CD4-positive, alpha-beta memory T cell (primary cell): ENCODE measurements at regions not wholly inside any gene's neighbourhood (a gene's known extent, or its start where the extent isn't known, plus 50 kb on each side); places are given as distances from the start of the nearest gene placed in this dataset.
A peak's percentile ranks its signal among the peaks of the same experiment; 100 is the strongest.

Experiments used
- CTCF ChIA-PET: fragments of 350-600 bp; sonication (Branson Sonifier 250); formaldehyde crosslinking; loops from one replicate; lab custom pipeline; 2021; ENCODE audit warnings: inconsistent platforms; ENCODE audit not compliant: partially characterized antibody; lab: Charles Lee
- POLR2A ChIA-PET: fragments of 350-600 bp; sonication (Branson Sonifier 250); formaldehyde crosslinking; loops from one replicate; lab custom pipeline; 2021; ENCODE audit not compliant: partially characterized antibody; lab: Charles Lee
- DNase-seq, 5 donors: peaks; one replicate each; pipeline versions ENCODE4 v3.0.0 to v3.0.0-alpha.2; 2020 to 2022; ENCODE audit warnings: mixed read lengths in 1 of 5
- H3K27ac ChIP-seq: one replicate; pipeline ENCODE4 v1.7.0; 2013; ENCODE audit warnings: low read depth, low read length
- H3K27me3 ChIP-seq: 2 replicates; pipeline ENCODE4 v1.7.0; 2013; ENCODE audit warnings: mild to moderate bottlenecking, low read length, moderate library complexity; ENCODE audit not compliant: insufficient read depth
- H3K36me3 ChIP-seq: 2 replicates; pipeline ENCODE4 v1.7.0; 2013; ENCODE audit warnings: mild to moderate bottlenecking, low read length, moderate library complexity; ENCODE audit not compliant: insufficient read depth
- H3K4me1 ChIP-seq: 2 replicates; pipeline ENCODE4 v1.7.0; 2013; ENCODE audit warnings: mild to moderate bottlenecking, low read length, moderate library complexity; ENCODE audit not compliant: insufficient read depth
- H3K4me3 ChIP-seq, 2 donors: one replicate each; pipeline ENCODE4 v1.7.0; 2013; ENCODE audit warnings: low read length in 2 of 2, mild to moderate bottlenecking in 1 of 2
- H3K9me3 ChIP-seq, 2 donors: one replicate each; pipeline ENCODE4 v1.7.0; 2013; ENCODE audit warnings: low read length in 2 of 2, control low read depth in 1 of 2; ENCODE audit not compliant: control insufficient read depth in 1 of 2
- H3K27ac Mint-ChIP-seq, 7 donors: one replicate each; pipeline ENCODE4 v1.8.0; 2020 to 2021; ENCODE audit warnings: mixed read lengths in 7 of 7, mild to moderate bottlenecking in 6 of 7, inconsistent platforms in 3 of 7, moderate library complexity in 3 of 7
- H3K27me3 Mint-ChIP-seq, 2 donors: one replicate each; pipeline ENCODE4 v1.8.0; 2020 to 2021; ENCODE audit warnings: mixed read lengths in 2 of 2
- H3K36me3 Mint-ChIP-seq, 2 donors: one replicate each; pipeline ENCODE4 v1.8.0; 2020 to 2021; ENCODE audit warnings: mixed read lengths in 2 of 2, inconsistent platforms in 1 of 2, mild to moderate bottlenecking in 1 of 2
- H3K4me1 Mint-ChIP-seq, 4 donors: one replicate each; pipeline ENCODE4 v1.8.0; 2020 to 2021; ENCODE audit warnings: mixed read lengths in 4 of 4, mild to moderate bottlenecking in 1 of 4
- H3K4me3 Mint-ChIP-seq, 8 donors: one replicate each; pipeline ENCODE4 v1.8.0; 2020 to 2021; ENCODE audit warnings: mixed read lengths in 8 of 8, mild to moderate bottlenecking in 7 of 8, moderate library complexity in 6 of 8, inconsistent platforms in 3 of 8
- H3K9me3 Mint-ChIP-seq, 8 donors: one replicate each; pipeline ENCODE4 v1.8.0; 2020 to 2021; ENCODE audit warnings: mixed read lengths in 8 of 8, mild to moderate bottlenecking in 5 of 8, inconsistent platforms in 3 of 8, moderate library complexity in 1 of 8
- intact Hi-C: fragments of 100-400 bp; cut with micrococcal nuclease; formaldehyde crosslinking; loops from one replicate; pipeline ENCODE4 v1.15.1; 2023

DNA sequence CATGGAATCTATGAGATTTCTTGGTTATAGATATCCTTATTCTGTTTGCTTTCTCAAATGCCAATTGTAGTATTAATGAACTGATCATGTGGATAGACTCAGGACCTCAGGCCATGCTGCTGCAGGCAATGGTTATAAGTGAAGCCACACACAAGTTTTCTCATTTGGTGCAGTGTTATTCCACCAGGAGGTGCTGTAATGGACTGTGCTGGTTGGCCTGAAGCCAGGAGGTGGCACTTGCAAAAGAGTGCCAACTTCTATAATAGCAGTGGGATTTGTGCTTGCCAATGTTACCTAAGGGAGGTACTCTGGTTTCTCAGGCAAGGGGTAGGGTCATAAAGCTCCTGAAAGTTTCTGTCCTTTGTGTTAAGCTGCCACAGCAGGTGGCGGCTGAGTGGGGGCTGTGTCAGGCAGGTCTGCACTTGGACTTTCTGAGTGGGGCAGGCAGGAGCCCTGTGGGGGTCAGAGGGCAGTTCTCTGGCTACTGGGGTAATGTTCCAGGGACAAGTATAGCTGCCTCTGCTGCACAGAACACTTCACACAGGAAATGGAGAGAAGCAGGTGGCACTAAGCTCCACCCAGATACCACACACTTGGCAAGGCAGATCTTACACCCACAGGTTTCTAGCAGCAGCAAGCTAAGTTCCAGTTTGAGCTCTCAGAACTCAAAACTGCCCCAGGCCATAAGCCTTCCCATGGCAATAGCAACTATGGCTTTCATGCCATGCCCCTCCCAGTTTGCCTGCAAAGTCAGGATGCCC, 352.6 kb upstream of the CWC22 start:
- no peaks in the 10 kb centered on the region for H3K36me3 Mint-ChIP-seq
- ChIA-PET POLR2A (no interaction called here), CTCF (no interaction called here)
- peak in 2 of 5 donors; percentile 4 to 8 for DNase-seq
- intact Hi-C loops: no loop called here
- H3K4me1 Mint-ChIP-seq: no peaks in the 10 kb centered on the region
- Histone ChIP-seq H3K4me1 (no peaks in the 10 kb centered on the region), H3K36me3 (no peaks in the 10 kb centered on the region), H3K27me3 (no peaks in the 10 kb centered on the region), H3K4me3 (no peak overlapping the region), H3K9me3 (no peaks in the 10 kb centered on the region), H3K27ac (no peak overlapping the region)
- H3K27ac Mint-ChIP-seq: no peak overlapping the region
- peaks cover 0 to 4% (median 0%) of the 10 kb centered on the region in 8 donors for H3K9me3 Mint-ChIP-seq
- peak overlapping the region in 1 of 8 donors; percentile 26 for H3K4me3 Mint-ChIP-seq
- no peaks in the 10 kb centered on the region for H3K27me3 Mint-ChIP-seq

DNA sequence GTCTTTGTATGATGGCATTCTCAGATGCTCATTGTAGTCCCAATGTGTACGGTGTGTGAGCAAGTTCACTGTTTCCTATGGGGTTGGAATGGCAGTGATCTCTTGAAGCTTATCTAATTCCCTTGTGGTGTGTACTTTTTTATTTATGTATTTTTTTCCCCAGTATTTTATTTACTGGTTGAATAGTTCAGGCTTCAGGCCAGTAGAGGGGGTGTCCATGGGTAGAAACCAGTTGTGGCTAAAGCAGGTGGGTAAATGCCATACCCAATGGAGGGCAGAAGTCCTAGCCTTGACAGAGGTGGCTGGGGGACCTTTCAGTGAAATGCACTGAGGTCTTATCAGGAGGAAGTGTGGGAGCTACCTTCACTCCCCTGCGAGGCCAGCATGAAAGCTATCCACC, 351.4 kb upstream of the CWC22 start:
- Histone ChIP-seq H3K27me3 (no peaks in the 10 kb centered on the region), H3K27ac (no peak overlapping the region), H3K36me3 (no peaks in the 10 kb centered on the region), H3K9me3 (no peaks in the 10 kb centered on the region), H3K4me3 (no peak overlapping the region), H3K4me1 (no peaks in the 10 kb centered on the region)
- Mint-ChIP-seq H3K9me3 (peaks cover 0 to 2% (median 0%) of the 10 kb centered on the region in 8 donors), H3K27me3 (no peaks in the 10 kb centered on the region), H3K36me3 (no peaks in the 10 kb centered on the region), H3K4me1 (no peaks in the 10 kb centered on the region), H3K4me3 (no peak overlapping the region), H3K27ac (peak overlapping the region in 1 of 7 donors; percentile 47)
- ChIA-PET CTCF (no interaction called here), POLR2A (no interaction called here)
- DNase-seq: no peak
- intact Hi-C loops: no loop called here

DNA sequence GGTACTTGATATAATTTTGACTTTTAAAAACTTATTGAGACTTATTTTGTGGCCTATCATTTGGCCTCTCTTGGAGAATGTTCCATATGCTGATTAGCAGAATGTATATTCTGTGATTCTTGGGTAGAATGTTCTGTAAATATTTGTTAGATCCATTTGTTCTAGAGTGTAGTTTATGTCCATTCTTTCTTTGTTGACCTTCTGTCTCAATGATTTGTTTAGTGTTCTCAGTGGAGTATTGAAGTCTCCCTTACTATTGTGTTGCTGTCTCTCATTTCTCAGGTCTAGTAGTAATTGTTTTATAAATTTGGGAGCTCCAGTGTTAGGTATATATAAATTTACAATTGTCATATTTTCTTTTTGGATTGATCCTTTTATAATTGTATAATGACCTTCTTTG, 349.6 kb upstream of the CWC22 start:
- no peak overlapping the region for H3K4me3 ChIP-seq
- H3K27me3 Mint-ChIP-seq: no peaks in the 10 kb centered on the region
- H3K27ac ChIP-seq: no peak overlapping the region
- peaks cover 0 to 2% (median 0%) of the 10 kb centered on the region in 8 donors for H3K9me3 Mint-ChIP-seq
- H3K27me3 ChIP-seq: no peaks in the 10 kb centered on the region
- ChIA-PET CTCF (no interaction called here), POLR2A (no interaction called here)
- no peaks in the 10 kb centered on the region for H3K4me1 ChIP-seq
- H3K4me3 Mint-ChIP-seq: no peak overlapping the region
- no peak for DNase-seq
- H3K36me3 Mint-ChIP-seq: no peaks in the 10 kb centered on the region
- no peaks in the 10 kb centered on the region for H3K9me3 ChIP-seq
- H3K4me1 Mint-ChIP-seq: no peaks in the 10 kb centered on the region
- no peak overlapping the region for H3K27ac Mint-ChIP-seq
- intact Hi-C loops: no loop called here
- H3K36me3 ChIP-seq: no peaks in the 10 kb centered on the region

DNA sequence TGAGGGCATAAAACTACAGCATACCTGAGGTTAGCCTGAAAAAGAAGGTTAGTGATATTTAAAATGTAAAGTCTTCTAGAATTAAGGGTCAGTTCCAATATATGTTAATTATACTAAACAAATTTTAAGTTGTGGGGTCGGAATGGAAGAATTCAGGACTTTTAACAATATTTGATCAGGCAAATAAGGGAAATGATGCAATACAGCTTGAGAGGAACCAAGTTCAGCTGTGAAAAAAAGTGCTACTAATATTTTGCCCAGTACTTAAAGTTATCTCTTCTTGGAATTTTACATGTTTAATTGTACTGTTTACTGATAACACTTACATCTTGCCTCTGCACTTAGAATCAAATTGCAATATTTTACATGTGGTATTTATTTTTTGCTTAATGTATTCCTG, 345.5 kb upstream of the CWC22 start:
- intact Hi-C loops: no loop called here
- Mint-ChIP-seq H3K9me3 (peaks cover 0 to 9% (median 1%) of the 10 kb centered on the region in 8 donors), H3K36me3 (no peaks in the 10 kb centered on the region), H3K4me3 (no peak overlapping the region), H3K27ac (no peak overlapping the region), H3K4me1 (no peaks in the 10 kb centered on the region), H3K27me3 (no peaks in the 10 kb centered on the region)
- CTCF ChIA-PET: no interaction called here
- Histone ChIP-seq H3K4me1 (no peaks in the 10 kb centered on the region), H3K4me3 (no peak overlapping the region), H3K36me3 (no peaks in the 10 kb centered on the region), H3K27me3 (no peaks in the 10 kb centered on the region), H3K9me3 (no peaks in the 10 kb centered on the region), H3K27ac (no peak overlapping the region)
- DNase-seq: no peak
- POLR2A ChIA-PET: no interaction called here

DNA sequence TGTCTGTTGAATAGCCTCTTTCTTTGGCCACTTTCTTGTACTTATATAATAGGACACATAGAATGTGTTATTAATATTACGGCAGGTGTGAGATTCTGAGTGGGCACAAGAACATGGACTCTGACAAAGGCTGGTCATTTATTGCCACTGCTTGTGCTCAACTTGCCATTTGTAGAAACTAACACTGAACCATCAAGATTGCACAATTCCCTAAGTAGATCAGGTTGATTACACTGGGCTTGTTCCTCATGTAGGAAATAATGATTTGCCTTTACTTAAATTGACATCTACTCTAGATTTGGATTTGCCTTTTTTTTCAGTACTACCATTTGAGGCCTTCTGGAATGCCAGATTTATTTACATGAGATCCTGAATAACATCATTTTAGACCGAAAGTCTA, 342.7 kb upstream of the CWC22 start:
- no peak overlapping the region for H3K27ac Mint-ChIP-seq
- Histone ChIP-seq H3K27me3 (no peaks in the 10 kb centered on the region), H3K27ac (no peak overlapping the region), H3K4me3 (no peak overlapping the region), H3K36me3 (no peaks in the 10 kb centered on the region), H3K4me1 (no peaks in the 10 kb centered on the region), H3K9me3 (no peaks in the 10 kb centered on the region)
- no peak for DNase-seq
- no peaks in the 10 kb centered on the region for H3K36me3 Mint-ChIP-seq
- CTCF ChIA-PET: no interaction called here
- H3K4me1 Mint-ChIP-seq: no peaks in the 10 kb centered on the region
- intact Hi-C loops: no loop called here
- POLR2A ChIA-PET: no interaction called here
- H3K4me3 Mint-ChIP-seq: no peak overlapping the region
- H3K27me3 Mint-ChIP-seq: no peaks in the 10 kb centered on the region
- H3K9me3 Mint-ChIP-seq: peaks cover 0 to 14% (median 3%) of the 10 kb centered on the region in 8 donors

DNA sequence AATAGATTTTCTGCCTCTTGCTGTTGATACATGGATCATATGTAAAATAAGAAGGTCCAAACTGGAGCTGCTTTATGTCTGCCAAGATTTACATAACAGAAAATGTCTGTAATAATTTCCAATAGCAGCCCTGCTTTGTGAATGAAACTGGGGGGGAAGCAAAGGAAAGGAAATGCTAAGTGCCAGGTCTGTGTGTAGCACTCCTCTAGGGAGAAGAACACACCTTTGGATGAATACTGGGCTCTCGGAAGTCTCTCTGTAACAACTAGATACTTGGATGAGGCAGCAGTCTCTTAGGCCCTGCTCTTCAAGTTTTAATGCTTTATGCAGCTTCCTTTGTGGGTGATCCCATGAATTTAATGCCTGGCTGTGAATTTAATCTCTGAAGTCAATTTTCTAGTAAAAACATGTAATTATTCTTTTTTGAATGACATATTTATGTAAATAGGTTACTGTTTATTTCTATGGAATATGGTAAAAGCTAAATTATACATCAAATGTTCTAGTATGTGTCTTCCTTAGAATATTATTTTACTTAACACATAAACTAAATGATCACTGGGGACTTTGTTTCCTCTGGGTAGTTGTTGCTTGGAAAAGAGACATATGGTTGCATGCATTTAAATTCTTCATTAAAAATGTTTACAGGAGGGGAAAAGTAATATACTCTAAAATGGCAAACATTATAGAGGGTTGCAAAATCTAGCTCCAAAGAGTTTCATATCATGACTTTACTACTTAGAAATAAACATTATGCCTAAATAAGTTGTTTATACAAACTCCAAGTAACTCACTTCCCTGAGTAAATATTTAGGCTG, 336.6 kb upstream of the CWC22 start:
- Mint-ChIP-seq H3K4me3 (no peak overlapping the region), H3K36me3 (no peaks in the 10 kb centered on the region), H3K9me3 (peaks cover 0 to 15% (median 7%) of the 10 kb centered on the region in 8 donors), H3K27ac (no peak overlapping the region), H3K27me3 (no peaks in the 10 kb centered on the region), H3K4me1 (no peaks in the 10 kb centered on the region)
- no peak overlapping the region for H3K4me3 ChIP-seq
- no peaks in the 10 kb centered on the region for H3K4me1 ChIP-seq
- no peaks in the 10 kb centered on the region for H3K9me3 ChIP-seq
- intact Hi-C loops: no loop called here
- DNase-seq: no peak
- H3K27ac ChIP-seq: no peak overlapping the region
- H3K36me3 ChIP-seq: no peaks in the 10 kb centered on the region
- H3K27me3 ChIP-seq: no peaks in the 10 kb centered on the region
- POLR2A ChIA-PET: no interaction called here
- CTCF ChIA-PET: no interaction called here

DNA sequence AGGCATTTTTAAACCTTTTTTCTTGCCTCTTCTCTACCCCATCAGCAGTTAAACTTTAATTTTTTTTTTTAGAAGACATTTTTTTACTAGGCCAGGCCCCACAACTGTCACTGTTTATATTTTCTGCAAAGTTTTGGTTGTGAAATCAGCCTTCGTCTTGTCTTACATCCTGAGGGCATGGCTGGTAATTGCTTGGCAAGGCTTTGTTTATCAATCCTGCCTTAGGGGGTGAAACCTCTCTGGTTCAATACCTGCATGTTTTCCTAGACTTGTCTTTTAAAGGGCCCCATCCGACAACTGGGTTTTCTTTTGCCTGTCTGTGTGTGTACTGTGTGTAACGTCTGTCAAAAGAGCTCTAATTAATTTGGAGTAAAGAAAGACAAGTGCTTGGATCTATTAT, 330.0 kb upstream of the CWC22 start:
- Histone ChIP-seq H3K4me1 (no peaks in the 10 kb centered on the region), H3K9me3 (no peaks in the 10 kb centered on the region), H3K36me3 (no peaks in the 10 kb centered on the region), H3K4me3 (no peak overlapping the region), H3K27ac (no peak overlapping the region), H3K27me3 (no peaks in the 10 kb centered on the region)
- H3K27me3 Mint-ChIP-seq: no peaks in the 10 kb centered on the region
- H3K4me1 Mint-ChIP-seq: no peaks in the 10 kb centered on the region
- H3K27ac Mint-ChIP-seq: no peak overlapping the region
- ChIA-PET POLR2A (no interaction called here), CTCF (no interaction called here)
- peaks cover 4 to 47% (median 27%) of the 10 kb centered on the region in 8 donors for H3K9me3 Mint-ChIP-seq
- no peak for DNase-seq
- intact Hi-C loops: no loop called here
- no peak overlapping the region for H3K4me3 Mint-ChIP-seq
- H3K36me3 Mint-ChIP-seq: no peaks in the 10 kb centered on the region
